ENCODE measurements at regions not wholly inside any gene's neighbourhood (a gene's known extent, or its start where the extent isn't known, plus 50 kb on each side); places are given as distances from the start of the nearest gene placed in this dataset.

DNA sequence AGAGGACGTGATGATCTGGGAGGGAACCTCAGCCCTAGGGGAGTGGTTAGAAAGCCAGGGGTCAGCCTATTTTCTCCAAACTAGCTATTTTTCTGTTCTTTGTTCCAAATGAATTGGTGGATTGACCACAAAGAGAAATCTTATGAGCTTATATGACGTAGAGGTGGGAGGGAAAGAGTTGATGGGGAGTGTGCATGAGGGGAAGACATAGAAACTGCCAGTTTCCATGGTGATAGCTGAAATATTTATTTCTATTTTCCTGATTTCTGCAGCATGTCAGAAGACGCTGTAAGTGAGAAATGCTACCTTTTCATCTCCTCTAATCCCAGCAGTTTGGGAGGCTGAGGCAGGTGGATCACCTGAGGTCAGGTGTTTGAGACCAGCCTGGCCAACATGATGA lies 51.4 kb upstream of the CISTR start:
- Histone ChIP-seq H3K27ac (no peak overlapping the region), H3K9ac (ENCODE audit: insufficient read length) (no peak overlapping the region), H3K9me3 (ENCODE audit: low read depth, low read length) (no peaks in the 10 kb centered on the region), H3K36me3 (ENCODE audit: insufficient read depth, low read length) (no peaks in the 10 kb centered on the region), H3K4me3 (no peak overlapping the region)
- TF ChIP-seq POLR2AphosphoS5 (IDR thresholded peaks at IDR 0.05; ENCODE audit: borderline replicate concordance, low read depth, low read length) (no peak), EZH2 (IDR thresholded peaks at IDR 0.05) (no peak)
- no peak for DNase-seq (ENCODE audit: low read depth, low spot score)

DNA sequence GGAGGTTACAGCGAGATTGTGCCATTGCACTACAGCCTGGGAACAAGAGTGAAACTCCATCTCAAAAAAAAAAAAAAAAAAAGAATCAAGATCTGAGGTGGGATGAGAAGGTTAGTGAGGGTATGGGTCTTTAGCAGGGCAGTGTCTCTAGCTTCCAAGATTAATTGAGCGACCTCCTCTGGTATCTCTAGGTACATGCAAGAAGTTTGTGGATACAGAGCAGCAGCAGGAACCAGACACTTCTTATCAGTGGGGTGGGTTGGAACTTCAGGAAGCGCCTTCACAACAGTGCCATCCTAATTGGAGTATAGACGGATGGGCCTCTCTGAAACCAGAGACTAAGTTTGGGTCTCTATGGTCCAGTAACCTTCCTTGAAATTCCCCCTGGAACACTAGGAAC lies 51.9 kb upstream of the CISTR start:
- Histone ChIP-seq H3K9ac (ENCODE audit: insufficient read length) (no peak overlapping the region), H3K36me3 (ENCODE audit: insufficient read depth, low read length) (no peaks in the 10 kb centered on the region), H3K27ac (no peak overlapping the region), H3K9me3 (ENCODE audit: low read depth, low read length) (no peaks in the 10 kb centered on the region), H3K4me3 (no peak overlapping the region)
- no peak for TF ChIP-seq EZH2 (IDR thresholded peaks at IDR 0.05)
- TF ChIP-seq POLR2AphosphoS5 (IDR thresholded peaks at IDR 0.05; ENCODE audit: borderline replicate concordance, low read depth, low read length) = no peak
- no peak for TF ChIP-seq FOXP2 (optimal IDR thresholded peaks at IDR 0.05; ENCODE audit: control extremely low read depth, extremely low read length, insufficient read depth)
- DNase-seq (ENCODE audit: low read depth, low spot score) = no peak

DNA sequence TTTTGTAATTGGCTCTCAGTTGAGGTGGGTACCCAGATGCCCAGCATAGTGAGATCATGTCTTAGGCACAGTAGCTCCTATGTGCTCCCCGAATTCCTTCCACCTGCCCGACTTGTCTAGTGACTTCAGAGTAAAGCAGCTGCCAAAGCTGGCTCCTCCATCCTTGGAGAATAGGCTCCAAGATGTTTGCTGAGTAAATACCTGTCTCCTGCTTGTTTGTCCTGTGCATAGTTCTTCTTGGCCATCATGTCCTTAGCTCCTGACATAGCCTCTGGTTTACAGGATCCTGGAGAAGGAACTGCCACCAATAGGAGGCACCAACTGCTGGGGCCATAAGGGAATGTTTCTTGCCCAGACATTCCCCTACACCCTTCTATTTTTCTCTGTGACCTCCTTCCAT lies 52.6 kb upstream of the CISTR start:
- DNase-seq (ENCODE audit: low read depth, low spot score) = no peak
- Histone ChIP-seq H3K36me3 (ENCODE audit: insufficient read depth, low read length) (no peaks in the 10 kb centered on the region), H3K27ac (no peak overlapping the region), H3K9ac (ENCODE audit: insufficient read length) (no peak overlapping the region), H3K9me3 (ENCODE audit: low read depth, low read length) (no peaks in the 10 kb centered on the region), H3K4me3 (no peak overlapping the region)
- no peak for TF ChIP-seq POLR2AphosphoS5 (IDR thresholded peaks at IDR 0.05; ENCODE audit: borderline replicate concordance, low read depth, low read length)

DNA sequence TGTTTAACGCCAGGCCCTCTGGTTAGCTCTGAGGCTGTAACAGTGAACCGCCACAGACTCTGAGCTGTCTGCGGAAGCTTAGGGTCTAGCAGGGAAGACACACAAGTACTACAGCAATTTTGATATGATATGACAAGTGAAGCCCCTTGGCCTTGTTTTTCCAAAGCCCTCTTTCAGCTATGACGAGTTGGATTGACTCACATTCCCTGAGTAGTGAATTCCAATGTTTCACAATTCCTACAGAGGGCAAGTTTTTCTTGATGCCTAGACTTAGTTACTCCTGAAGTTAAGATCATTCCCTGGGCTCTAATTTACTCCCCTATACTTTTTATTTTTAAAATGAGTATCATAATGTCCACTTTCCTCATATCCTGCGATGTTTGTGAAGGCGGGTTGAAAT lies 53.3 kb upstream of the CISTR start:
- H3K9ac ChIP-seq (ENCODE audit: insufficient read length) = no peak overlapping the region
- no peaks in the 10 kb centered on the region for H3K9me3 ChIP-seq (ENCODE audit: low read depth, low read length)
- no peaks in the 10 kb centered on the region for H3K36me3 ChIP-seq (ENCODE audit: insufficient read depth, low read length)
- no peak overlapping the region for H3K4me3 ChIP-seq
- TF ChIP-seq EZH2 (IDR thresholded peaks at IDR 0.05) (no peak), FOXP2 (optimal IDR thresholded peaks at IDR 0.05; ENCODE audit: control extremely low read depth, extremely low read length, insufficient read depth) (no peak), POLR2AphosphoS5 (IDR thresholded peaks at IDR 0.05; ENCODE audit: borderline replicate concordance, low read depth, low read length) (no peak)
- no peak for DNase-seq (ENCODE audit: low read depth, low spot score)
- no peak overlapping the region for H3K27ac ChIP-seq

DNA sequence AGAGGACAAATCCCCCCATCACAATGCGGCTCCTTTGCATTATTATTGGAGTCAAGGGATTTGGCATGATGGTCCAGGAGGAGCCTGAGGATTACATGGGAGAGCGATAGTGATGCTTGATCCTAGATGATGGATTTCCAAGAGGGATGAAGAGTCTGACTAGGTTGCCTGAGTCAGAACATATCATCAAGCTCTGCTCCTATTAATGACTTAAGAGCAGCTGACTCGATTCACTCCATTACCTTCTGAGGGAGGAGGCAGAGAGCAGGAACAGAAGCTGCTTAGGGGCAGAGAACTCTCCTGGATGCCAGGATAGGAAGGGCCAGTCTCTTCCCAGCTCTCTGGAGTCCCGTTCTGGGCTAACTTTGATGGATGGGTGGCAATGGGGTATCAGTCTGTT lies 54.0 kb upstream of the CISTR start:
- no peak for TF ChIP-seq POLR2AphosphoS5 (IDR thresholded peaks at IDR 0.05; ENCODE audit: borderline replicate concordance, low read depth, low read length)
- no peak for TF ChIP-seq EZH2 (IDR thresholded peaks at IDR 0.05)
- TF ChIP-seq FOXP2 (optimal IDR thresholded peaks at IDR 0.05; ENCODE audit: control extremely low read depth, extremely low read length, insufficient read depth) = no peak
- Histone ChIP-seq H3K4me3 (no peak overlapping the region), H3K36me3 (ENCODE audit: insufficient read depth, low read length) (no peaks in the 10 kb centered on the region), H3K9ac (ENCODE audit: insufficient read length) (no peak overlapping the region), H3K27ac (no peak overlapping the region), H3K9me3 (ENCODE audit: low read depth, low read length) (no peaks in the 10 kb centered on the region)
- no peak for DNase-seq (ENCODE audit: low read depth, low spot score)

DNA sequence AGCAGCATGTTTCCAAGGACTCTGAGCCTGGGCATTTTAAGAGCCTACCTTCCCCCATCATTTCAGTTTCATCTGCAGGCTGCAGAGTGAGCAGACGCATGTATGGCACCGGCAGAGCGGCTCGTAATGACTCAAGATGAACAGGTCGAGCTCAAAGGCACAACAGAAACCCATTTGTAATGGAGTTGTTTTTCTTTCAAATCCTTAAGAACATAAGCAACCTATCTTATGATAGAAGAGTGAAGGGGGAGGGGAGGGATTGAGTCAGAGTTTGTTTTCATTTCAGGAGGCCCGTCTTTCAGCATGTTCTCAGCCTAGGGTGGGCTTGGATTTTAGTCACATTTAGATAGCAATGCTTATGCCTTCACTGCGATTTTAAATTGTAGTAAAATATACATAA lies 54.9 kb upstream of the CISTR start:
- H3K27ac ChIP-seq = no peak overlapping the region

DNA sequence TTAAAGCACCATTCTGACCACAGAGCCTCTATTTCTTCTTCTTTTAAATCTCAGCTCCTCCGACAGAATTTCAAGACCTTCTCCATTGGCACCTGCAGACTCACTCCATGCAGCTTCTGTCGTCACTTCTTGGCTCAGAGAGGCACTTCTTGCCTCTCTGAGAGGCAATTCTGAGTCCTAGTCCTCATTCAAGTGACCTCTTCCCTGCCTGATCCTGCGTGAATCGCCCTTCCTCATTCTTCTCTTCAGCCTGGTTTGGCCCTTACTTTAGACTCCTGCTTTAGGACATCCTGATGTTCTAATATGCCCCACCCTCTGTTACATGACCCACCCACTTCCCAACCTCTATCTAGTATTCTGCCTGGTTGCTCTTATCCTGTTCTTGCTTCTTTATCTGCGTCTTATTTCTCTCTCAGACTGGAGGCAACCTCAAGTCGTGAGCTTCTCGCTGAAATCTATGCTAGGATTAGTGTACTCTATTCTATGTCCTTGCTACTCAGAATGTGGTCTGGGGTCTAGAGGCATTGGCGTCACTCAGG lies 55.6 kb upstream of the CISTR start:
- Histone ChIP-seq H3K9ac (ENCODE audit: insufficient read length) (no peak overlapping the region), H3K9me3 (ENCODE audit: low read depth, low read length) (no peaks in the 10 kb centered on the region), H3K27ac (no peak overlapping the region), H3K36me3 (ENCODE audit: insufficient read depth, low read length) (no peaks in the 10 kb centered on the region), H3K4me3 (no peak overlapping the region)
- DNase-seq (ENCODE audit: low read depth, low spot score) = no peak
- TF ChIP-seq FOXP2 (optimal IDR thresholded peaks at IDR 0.05; ENCODE audit: control extremely low read depth, extremely low read length, insufficient read depth) (no peak), POLR2AphosphoS5 (IDR thresholded peaks at IDR 0.05; ENCODE audit: borderline replicate concordance, low read depth, low read length) (no peak), EZH2 (IDR thresholded peaks at IDR 0.05) (no peak)

More for the DNA sequence above, 54.9 kb upstream of the CISTR start:
- Histone ChIP-seq H3K9me3 (ENCODE audit: low read depth, low read length) (no peaks in the 10 kb centered on the region), H3K9ac (ENCODE audit: insufficient read length) (no peak overlapping the region), H3K36me3 (ENCODE audit: insufficient read depth, low read length) (no peaks in the 10 kb centered on the region), H3K4me3 (no peak overlapping the region)
- no peak for DNase-seq (ENCODE audit: low read depth, low spot score)
- TF ChIP-seq FOXP2 (optimal IDR thresholded peaks at IDR 0.05; ENCODE audit: control extremely low read depth, extremely low read length, insufficient read depth) = no peak
- TF ChIP-seq EZH2 (IDR thresholded peaks at IDR 0.05) = no peak
- TF ChIP-seq POLR2AphosphoS5 (IDR thresholded peaks at IDR 0.05; ENCODE audit: borderline replicate concordance, low read depth, low read length) = no peak

DNA sequence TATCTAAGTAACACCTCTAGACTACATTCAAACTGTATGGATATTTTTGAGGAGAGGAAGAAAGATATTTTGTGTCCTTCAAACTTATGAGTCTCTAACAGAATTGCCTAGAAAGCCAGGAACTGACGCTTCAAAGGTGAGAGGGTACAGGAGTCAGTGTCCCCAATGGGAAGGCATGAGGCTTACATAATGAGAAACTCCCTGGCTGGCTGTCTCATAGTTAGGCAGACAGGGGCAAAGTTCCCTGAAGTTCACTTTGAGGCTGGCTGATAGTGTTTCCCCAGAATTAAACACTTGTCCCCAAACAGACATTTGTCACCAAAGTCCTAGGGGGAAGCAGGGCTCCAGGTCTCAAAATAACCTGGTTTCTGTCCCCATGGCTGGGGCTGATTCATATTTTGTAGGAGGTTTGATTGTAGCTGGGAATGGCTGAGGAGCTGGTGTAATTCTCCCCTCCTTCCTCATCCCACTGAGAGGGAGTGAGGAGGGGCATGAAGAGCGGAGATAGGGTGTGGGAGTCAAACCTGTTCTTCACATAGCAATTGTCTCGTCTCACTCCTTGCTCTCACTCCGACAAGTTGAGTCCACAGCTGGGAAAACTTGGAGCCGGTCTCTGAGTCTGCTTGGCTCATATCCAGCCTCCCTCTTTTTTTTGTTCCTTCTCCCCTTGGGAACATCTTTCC lies 56.4 kb upstream of the CISTR start:
- Histone ChIP-seq H3K9me3 (ENCODE audit: low read depth, low read length) (no peaks in the 10 kb centered on the region), H3K36me3 (ENCODE audit: insufficient read depth, low read length) (no peaks in the 10 kb centered on the region), H3K4me3 (no peak overlapping the region), H3K9ac (ENCODE audit: insufficient read length) (no peak overlapping the region), H3K27ac (no peak overlapping the region)
- TF ChIP-seq FOXP2 (optimal IDR thresholded peaks at IDR 0.05; ENCODE audit: control extremely low read depth, extremely low read length, insufficient read depth) (no peak), POLR2AphosphoS5 (IDR thresholded peaks at IDR 0.05; ENCODE audit: borderline replicate concordance, low read depth, low read length) (no peak), EZH2 (IDR thresholded peaks at IDR 0.05) (no peak)
- no peak for DNase-seq (ENCODE audit: low read depth, low spot score)

DNA sequence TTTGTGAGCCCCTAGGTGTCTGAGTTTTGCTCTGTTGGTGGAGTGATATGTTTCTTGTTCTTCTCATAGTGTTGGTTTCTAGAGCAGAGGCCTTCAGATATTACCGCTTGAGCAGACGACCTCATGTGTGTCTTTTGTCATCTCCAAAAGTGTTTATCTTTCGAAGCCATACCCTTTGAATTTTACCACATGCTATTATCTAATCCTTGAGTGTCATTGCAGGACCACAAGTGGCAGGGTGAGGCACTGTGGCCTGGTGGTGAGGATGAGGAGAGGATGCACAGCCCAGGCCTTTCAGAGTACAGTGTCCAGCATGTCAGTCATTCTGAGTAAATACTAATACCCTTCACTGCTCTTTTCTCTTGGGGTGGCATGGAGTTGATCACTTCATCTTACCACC lies 57.2 kb upstream of the CISTR start:
- no peak for TF ChIP-seq FOXP2 (optimal IDR thresholded peaks at IDR 0.05; ENCODE audit: control extremely low read depth, extremely low read length, insufficient read depth)
- TF ChIP-seq POLR2AphosphoS5 (IDR thresholded peaks at IDR 0.05; ENCODE audit: borderline replicate concordance, low read depth, low read length) = no peak
- no peak for TF ChIP-seq EZH2 (IDR thresholded peaks at IDR 0.05)
- no peaks in the 10 kb centered on the region for H3K9me3 ChIP-seq (ENCODE audit: low read depth, low read length)
- no peak overlapping the region for H3K27ac ChIP-seq
- H3K4me3 ChIP-seq = no peak overlapping the region
- no peaks in the 10 kb centered on the region for H3K36me3 ChIP-seq (ENCODE audit: insufficient read depth, low read length)
- DNase-seq (ENCODE audit: low read depth, low spot score) = no peak
- H3K9ac ChIP-seq (ENCODE audit: insufficient read length) = no peak overlapping the region
